ENCODE measurements at regions not wholly inside any gene's neighbourhood (a gene's known extent, or its start where the extent isn't known, plus 50 kb on each side); places are given as distances from the start of the nearest gene placed in this dataset.
"Not testable (repeated sequence)": the region's sequence is repeated elsewhere in the genome, so short reads cannot be mapped to it uniquely, and the experiment has no call there.

DNA sequence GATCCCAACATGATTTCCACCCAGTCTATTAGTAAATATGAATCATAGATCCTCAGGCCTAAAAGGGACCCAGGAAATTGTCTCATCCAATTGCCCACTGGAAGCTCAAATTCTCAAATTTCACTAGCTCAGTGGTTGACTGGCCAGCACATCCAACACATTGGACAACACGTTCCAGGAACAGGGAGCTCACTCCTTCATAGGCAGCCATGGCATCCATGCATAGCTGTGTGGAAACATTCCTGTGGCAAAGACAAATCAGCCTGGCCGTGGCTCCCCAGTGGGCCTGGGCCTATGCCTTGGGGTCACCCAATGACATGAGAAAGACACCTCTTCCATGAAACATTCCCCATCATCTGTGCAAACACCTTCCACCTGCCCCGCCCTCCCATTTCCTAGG, 261.1 kb downstream of the ANAPC1 start:
- no peak overlapping the region for H3K4me3 ChIP-seq (ENCODE audit: low read depth, low read length)
- DNase-seq (ENCODE audit: low read depth), result no peak
- TF ChIP-seq, protein P1, sequence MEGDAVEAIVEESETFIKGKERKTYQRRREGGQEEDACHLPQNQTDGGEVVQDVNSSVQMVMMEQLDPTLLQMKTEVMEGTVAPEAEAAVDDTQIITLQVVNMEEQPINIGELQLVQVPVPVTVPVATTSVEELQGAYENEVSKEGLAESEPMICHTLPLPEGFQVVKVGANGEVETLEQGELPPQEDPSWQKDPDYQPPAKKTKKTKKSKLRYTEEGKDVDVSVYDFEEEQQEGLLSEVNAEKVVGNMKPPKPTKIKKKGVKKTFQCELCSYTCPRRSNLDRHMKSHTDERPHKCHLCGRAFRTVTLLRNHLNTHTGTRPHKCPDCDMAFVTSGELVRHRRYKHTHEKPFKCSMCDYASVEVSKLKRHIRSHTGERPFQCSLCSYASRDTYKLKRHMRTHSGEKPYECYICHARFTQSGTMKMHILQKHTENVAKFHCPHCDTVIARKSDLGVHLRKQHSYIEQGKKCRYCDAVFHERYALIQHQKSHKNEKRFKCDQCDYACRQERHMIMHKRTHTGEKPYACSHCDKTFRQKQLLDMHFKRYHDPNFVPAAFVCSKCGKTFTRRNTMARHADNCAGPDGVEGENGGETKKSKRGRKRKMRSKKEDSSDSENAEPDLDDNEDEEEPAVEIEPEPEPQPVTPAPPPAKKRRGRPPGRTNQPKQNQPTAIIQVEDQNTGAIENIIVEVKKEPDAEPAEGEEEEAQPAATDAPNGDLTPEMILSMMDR (IDR thresholded peaks at IDR 0.05; ENCODE audit: low read depth, low read length, missing control alignments), result no peak

DNA sequence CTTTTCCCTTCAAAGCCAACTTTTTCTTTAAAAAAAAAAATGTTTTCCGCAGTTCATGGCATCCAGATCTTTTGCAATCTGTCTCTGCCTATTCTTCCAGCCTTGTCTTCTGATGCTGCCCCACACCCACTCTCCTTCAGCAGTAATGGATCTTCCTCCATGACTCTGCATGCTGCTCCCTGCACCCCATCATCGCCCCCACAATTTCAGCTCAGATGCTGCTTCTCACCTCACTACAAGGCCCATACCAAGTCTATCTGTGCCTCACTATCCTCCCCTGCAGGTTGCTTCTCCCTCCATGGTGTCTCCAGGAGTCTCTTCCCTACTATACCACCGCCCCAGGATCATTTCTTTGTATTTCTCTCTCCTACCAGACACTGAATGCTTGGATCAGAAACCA, 260.6 kb downstream of the ANAPC1 start:
- H3K4me3 ChIP-seq (ENCODE audit: low read depth, low read length), result no peak overlapping the region
- TF ChIP-seq, protein P1 (IDR thresholded peaks at IDR 0.05; ENCODE audit: low read depth, low read length, missing control alignments), result no peak
- DNase-seq (ENCODE audit: low read depth), result no peak

DNA sequence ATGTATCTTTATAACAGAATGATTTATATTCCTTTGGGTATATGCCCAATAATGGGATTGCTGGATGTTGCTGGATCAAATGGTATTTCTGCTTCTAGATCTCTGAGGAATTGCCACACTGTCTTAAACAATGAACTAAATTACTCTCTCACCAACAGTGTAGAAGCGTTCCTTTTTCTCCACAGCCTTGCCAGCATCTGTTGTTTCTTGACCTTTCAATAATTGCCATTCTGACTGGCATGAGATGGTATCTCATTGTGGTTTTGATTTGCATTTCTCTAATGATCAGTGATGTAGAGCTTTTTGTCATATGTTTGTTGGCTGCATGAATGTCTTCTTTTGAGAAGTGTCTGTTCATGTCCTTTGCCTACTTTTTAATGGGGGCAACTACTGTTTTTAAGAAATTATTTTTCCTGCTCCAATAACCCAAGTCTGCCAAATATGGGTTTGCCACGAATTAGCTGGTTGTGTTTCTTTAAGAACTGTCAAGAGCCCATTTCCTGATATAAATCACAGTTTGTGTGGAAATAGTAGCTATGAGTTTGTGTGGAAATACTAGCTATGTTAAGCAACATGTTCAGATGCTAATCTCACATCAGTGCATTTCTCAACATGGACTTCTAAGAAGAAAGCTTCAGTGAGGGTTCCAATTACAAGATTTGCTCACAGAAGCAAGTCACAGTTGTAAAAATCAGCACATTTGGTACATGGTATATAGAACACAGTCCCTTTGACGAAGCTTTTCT, 259.4 kb downstream of the ANAPC1 start:
- no peak overlapping the region for H3K4me3 ChIP-seq (ENCODE audit: low read depth, low read length)
- DNase-seq (ENCODE audit: low read depth), result no peak
- TF ChIP-seq, protein P1 (IDR thresholded peaks at IDR 0.05; ENCODE audit: low read depth, low read length, missing control alignments), result no peak

DNA sequence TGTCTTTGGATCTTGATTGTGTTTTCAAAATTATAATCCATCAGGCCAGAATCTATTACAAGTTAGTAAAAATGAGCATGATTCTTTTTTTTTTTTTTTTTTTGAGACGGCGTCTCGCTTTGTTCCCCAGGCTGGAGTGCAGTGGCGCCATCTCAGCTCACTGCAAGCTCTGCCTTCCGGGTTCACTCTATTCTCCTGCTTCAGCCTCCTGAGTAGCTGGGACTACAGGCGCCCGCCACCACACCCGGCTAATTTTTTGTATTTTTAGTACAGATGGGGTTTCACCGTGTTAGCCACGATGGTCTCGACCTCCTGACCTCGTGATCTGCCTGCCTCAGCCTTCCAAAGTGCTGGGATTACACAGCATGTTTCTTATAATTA, 258.8 kb downstream of the ANAPC1 start:
- DNase-seq (ENCODE audit: low read depth); H3K4me3 ChIP-seq (ENCODE audit: low read depth, low read length): not testable (repeated sequence)

DNA sequence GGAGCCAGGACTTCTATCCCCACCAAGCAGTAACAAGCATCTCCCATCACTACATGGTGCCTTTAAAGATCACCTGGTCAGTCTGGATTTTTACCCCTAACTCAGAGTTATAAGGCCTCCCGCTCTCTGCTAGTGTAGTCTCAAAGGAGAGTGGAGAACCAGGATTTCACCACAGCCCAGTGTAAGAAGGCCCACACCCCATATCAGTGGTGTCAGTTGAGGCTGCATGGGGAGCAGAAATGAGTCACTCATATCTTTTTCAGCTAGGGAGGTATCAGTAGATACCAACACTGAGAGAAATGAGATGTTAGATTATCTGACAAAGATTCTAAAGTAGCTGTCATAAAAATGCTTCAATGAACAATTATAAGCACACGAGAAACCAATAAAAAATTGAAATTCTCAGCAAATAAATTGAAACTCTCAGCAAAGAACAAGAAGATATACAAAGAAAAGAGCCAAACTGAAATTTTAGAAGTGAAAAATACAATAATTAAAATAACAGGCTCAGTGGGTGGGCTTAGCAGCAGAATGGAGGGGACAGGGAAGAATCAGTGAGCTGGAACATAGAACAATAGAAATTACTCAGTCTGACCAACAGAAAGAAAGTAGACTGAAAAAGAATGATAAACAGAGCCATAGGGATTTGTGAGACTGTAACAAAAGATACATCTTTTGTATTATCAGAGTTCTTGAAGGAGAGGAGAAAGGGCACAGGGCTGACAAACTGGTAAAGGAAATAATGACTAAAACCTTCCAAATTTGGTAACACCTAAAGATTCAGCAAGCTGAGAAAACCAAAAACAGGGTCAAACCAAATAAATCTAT, 257.7 kb downstream of the ANAPC1 start:
- no peak overlapping the region for H3K4me3 ChIP-seq (ENCODE audit: low read depth, low read length)
- no peak for DNase-seq (ENCODE audit: low read depth)
- TF ChIP-seq, protein P1 (IDR thresholded peaks at IDR 0.05; ENCODE audit: low read depth, low read length, missing control alignments), result no peak

DNA sequence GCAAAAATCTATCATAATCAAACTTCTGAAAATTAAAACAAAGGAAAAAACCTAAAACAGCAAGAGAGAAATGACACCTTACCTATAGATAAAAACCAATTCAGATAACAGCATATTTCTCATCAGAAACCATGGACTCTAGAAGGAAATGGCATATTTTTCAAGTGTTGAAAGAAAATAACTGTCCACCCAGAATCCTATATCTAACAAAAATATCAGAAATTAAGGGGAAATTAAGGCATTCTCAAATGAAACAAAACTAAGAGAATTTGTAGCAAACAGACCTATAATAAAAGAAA, 257.2 kb downstream of the ANAPC1 start:
- no peak for DNase-seq (ENCODE audit: low read depth)
- TF ChIP-seq, protein P1 (IDR thresholded peaks at IDR 0.05; ENCODE audit: low read depth, low read length, missing control alignments), result no peak
- H3K4me3 ChIP-seq (ENCODE audit: low read depth, low read length), result no peak overlapping the region

DNA sequence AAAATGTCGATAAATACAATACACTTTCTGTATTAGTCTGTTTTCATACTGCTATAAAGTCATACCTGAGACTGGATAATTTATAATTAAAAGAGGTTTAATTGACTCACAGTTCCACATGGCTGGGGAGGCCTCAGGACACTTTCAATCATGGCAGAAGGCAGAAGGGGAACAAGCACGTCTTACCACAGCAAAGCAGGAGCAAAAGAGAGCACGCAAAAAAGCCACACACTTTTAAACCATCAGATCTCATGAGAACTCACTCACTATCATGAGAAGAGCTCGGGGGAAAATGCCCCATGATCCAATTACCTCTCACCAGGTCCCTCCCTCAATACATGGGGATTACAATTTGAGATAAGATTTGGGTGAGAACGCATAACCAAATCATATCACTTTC, 256.7 kb downstream of the ANAPC1 start:
- TF ChIP-seq, protein P1 (IDR thresholded peaks at IDR 0.05; ENCODE audit: low read depth, low read length, missing control alignments), result no peak
- H3K4me3 ChIP-seq (ENCODE audit: low read depth, low read length), result no peak overlapping the region
- DNase-seq (ENCODE audit: low read depth), result no peak

Data from GM12864 (cell line).